Activated gamma-delta T cell treated with anti-CD3 and anti-CD28 coated beads, Interleukin-2, amount 50 U/mL, for 16 hours (primary cell): ENCODE measurements at regions not wholly inside any gene's neighbourhood (a gene's known extent, or its start where the extent isn't known, plus 50 kb on each side); places are given as distances from the start of the nearest gene placed in this dataset.
"Not testable (repeated sequence)": the region's sequence is repeated elsewhere in the genome, so short reads cannot be mapped to it uniquely, and the experiment has no call there.

Experiments
- DNase-seq: peaks from one replicate; pipeline ENCODE4 v3.0.0-alpha.2; 2020; ENCODE audit warnings: low read depth

DNA sequence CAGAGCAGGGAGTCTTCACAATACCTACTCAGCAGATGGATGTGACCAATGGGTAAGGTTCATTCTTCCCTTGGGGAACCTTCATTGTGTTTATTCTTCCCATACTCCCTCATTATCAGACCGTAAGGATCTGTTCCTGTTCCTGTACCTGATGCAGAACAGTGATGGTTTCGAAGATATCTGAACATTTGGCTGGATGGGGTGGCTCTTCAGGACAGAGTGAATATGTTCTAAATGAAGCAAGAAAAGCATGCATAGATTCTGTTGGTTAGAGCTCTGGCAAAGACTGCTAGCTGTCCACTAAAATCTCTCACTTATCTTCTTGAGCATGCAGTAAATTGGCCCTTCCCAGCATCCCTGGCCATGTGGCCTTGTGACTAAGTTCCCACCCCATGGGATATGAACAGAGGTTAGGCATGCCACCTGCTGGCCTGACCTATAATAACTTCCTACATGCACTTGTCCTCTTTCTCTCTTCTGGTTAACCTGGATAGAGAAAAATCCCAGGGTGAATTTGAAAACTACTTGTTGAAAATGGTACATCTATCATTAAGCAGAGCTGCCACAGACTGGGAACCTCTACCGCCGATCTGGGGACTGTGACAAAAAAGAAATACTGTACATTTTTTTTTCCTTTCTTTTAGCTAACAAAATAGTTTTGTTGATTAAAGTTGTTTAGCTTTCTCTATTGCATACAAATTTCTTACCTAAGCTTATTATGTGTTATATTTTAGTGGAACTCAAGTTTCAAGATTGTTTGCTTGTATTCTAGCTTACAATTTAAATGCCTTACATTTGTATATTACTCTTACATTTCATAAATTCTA is 60.0 kb upstream of the BANK1 start:
- peak; percentile 7 for DNase-seq

GRCh38 chr4:101727238-101727637 is 63.3 kb upstream of the BANK1 start:
- DNase-seq = no peak

DNA sequence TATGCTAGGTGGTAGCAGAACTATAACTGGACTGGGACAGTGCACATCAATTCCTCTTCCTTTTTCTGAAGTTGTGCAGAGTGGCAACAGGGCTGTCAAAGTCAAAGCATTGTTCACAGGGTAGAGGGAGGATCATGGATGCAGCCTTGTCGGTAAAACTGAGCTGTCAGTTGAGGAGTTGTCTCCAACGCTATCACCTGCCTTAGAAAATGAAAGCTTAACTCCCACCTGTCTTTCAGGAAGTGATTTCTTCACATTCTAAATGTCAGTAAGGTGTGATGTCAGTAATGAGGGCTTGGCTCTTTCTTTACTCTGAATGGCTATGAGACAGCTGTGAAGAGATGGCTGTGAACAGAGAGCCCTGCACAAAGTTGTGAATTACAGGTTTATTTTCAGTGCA is 66.4 kb upstream of the BANK1 start:
- no peak for DNase-seq

- DNase-seq = no peak
These were observed 71.7 kb upstream of the BANK1 start for GRCh38 chr4:101718810-101719209.

DNA sequence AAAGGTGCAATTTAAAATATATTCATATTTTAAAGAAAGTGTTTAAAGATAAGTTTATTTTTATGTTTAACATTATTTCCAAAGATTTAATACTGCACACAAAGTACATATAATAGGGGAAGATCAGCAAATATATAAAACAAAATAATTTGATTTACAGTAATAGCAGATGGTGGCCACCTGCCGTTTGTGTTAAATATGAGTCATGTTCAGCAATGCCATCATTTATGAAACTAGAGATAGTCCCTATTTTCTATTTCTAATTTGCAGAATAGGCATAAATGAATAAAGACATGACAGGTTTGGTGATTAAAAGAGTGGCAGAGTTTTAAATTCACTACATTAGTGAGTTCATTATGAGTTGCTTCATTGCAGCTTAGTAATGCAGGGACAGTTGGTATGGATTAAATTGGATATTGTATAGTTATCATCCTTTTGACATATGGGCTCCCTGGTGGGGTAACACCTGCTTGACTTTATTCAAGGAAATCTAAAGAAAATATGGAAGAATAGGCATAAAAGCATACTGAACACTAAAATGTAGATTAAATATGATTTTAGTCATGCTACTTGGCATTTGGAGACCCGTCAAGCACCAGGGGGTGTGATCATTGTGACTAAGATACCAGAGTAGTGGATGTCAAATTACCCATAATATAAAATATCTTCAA is 78.8 kb upstream of the BANK1 start:
- DNase-seq = no peak

DNA sequence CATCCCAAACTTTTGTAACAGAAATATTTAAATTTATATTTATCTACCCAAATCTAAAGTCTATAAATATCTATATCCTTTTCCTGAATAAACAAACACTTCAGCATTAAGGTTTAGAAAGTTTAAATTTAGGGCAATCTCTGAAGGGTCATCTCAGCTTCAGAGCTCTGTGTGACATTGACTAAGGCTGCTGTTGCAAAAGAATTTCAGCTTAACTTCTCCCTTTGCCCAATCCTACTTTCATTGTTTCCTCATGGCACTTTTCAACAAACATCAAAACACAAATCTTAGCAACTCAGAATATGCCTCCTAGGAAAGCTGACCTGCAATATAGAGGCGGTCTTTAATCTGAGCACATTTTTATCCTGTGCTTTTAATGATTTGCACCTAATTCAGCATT is 79.7 kb upstream of the BANK1 start:
- DNase-seq = no peak

GRCh38 chr4:101708293-101709039 is 82.1 kb upstream of the BANK1 start:
- DNase-seq = no peak

DNA sequence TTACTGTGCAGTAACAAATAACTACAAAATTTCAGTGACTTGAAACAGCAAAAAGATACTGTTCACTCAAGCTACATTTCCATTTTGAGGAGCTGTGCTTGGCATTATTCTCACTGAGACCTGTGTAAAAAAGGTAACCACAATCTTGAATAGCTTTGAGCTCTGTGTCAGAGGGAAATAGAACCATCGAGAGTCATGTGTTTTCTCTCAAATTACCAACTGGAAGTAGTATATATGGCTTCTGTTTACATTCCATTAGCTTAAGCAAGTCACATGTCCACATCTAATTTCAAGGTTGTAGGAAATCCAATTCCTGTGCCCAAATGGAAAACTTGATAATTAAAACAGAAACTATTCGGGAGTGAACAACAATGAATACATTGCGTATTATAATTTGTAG is 82.9 kb upstream of the BANK1 start:
- DNase-seq = no peak

- DNase-seq = no peak
These were observed 83.9 kb upstream of the BANK1 start for GRCh38 chr4:101706535-101707057.

GRCh38 chr4:101701551-101701950 is 89.0 kb upstream of the BANK1 start:
- DNase-seq = no peak

- no peak for DNase-seq
These were observed 90.9 kb upstream of the BANK1 start for GRCh38 chr4:101699441-101700124.

- no peak for DNase-seq
These were observed 93.3 kb upstream of the BANK1 start for GRCh38 chr4:101697266-101697665.

GRCh38 chr4:101696276-101697010 is 94.1 kb upstream of the BANK1 start:
- no peak for DNase-seq

- DNase-seq = no peak
These were observed 95.4 kb upstream of the BANK1 start for GRCh38 chr4:101695176-101695575.

DNA sequence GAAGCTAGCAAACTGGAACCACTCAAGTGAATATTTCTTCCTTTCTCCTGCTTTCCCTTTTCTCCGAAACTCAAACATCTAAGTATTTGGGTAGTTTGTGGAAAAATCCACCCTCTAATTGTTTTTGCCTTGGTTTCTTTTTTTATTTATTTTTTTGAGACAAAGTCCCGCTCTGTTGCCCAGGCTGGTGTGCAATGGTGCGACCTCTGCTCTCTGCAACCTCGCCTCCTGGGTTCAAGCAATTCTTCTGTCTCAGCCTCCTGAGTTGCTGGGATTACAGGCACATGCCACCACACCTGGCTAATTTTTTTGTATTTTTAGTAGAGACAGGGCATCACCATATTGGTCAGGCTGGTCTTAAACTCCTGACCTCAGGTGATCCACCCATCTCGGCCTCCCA is 96.1 kb upstream of the BANK1 start:
- not testable (repeated sequence) for DNase-seq

DNA sequence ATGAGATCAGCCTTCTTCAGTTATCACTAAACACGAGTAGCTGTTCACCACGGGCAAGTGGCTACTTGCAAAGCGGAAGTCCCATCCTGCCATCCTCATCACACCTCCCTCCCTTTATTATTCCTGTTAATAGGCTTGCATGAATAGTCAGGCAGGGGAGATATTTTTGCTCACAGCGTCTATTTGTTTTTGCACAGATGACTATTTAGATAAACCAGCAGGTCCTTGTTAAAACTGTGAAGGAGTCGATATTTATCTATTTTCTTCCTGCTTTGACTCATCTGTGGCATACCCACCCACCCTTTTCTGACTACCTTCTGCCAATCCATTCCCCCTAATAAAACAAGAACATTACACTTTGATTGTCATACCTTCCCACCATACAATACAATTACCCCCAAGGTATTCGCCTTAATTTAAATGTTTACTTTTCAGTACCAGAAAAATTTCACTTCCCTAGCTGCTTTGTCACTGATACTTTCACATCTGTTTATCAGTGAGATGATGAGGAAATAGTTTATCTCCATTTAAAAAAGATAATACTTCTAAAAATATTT is 96.6 kb upstream of the BANK1 start:
- no peak for DNase-seq

- no peak for DNase-seq
These were observed 101.3 kb upstream of the BANK1 start for GRCh38 chr4:101689220-101689619.

DNA sequence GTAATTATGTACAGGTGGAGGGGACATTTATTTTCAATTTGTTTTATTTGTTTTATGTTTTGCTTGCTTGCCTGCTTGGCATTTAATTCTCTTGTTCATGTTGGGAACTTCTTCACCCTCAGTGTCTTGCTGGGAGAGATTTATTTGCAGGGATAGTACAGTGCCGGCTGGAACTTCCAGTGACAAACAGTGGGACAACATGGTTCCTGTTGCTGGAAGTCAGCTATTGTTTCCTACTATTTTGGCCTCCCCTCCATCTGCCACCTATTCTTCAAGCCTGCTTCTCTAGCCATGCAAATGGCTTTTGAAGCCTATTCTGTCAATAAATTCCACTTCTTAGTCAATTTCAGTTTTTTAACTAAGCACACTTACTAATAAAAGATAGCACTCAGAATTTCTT is 105.4 kb upstream of the BANK1 start:
- no peak for DNase-seq

GRCh38 chr4:101682946-101683345 is 107.6 kb upstream of the BANK1 start:
- DNase-seq = no peak

- no peak for DNase-seq
These were observed 112.3 kb upstream of the BANK1 start for GRCh38 chr4:101678180-101678579.

- no peak for DNase-seq
These were observed 119.6 kb upstream of the BANK1 start for GRCh38 chr4:101670897-101671296.
